ENCODE measurements at regions not wholly inside any gene's neighbourhood (a gene's known extent, or its start where the extent isn't known, plus 50 kb on each side); places are given as distances from the start of the nearest gene placed in this dataset.

DNA sequence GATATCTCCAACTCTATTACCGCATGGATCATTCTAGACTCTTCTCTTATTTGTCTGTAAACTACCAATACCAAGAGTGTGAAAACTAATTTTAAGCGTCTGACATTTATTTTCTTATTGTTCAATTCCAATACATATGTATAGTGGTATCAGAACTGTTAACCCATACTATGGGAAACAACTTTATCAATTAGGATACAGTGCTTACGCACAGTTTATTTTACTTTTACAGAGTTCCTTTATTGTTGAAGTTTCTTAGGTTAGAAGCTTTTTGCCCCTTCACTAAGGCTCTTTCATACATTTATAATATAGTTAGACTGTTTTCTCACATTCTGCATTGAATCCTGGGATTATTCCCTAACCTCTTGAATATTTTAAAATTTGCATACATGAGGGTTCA is 198.8 kb upstream of the RGPD4 start:
- no peak overlapping the region for H3K18ac ChIP-seq (ENCODE audit: low read length)
- no peak for DNase-seq

DNA sequence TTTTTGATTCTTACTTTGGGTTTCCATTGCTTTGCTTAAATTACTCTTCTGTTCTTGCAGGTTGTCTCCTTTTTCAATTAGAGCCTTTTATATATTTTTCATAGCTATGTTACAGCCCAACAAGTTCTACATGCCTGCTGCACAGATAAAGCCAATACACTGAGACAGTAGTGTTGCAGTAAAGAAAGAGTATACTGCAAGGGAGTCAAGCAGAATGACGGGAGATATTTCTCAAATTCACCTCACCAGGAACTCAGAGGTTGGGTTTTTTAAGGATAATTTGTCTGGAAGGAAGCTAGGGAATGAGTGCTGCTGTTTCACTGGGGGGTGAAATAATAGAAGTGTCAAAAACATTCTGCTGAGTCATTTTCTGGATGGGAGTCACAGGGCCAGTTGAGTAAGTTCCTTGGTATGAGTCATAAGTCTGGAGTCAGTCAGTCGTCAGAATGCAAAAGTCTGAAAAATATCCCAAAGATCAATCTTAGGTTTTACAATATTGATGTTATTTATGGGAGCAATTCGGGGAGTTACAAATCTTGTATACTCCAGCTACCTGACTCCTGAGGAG is 193.0 kb upstream of the RGPD4 start:
- no peak overlapping the region for H3K4ac ChIP-seq (ENCODE audit: low read depth, low read length)
- no peaks in the 10 kb centered on the region for H3K79me1 ChIP-seq (ENCODE audit: low read length)
- H2BK120ac ChIP-seq (ENCODE audit: insufficient read depth, low read length, poor library complexity), result no peak overlapping the region
- no peak overlapping the region for H2AK5ac ChIP-seq (ENCODE audit: low read length)
- no peaks in the 10 kb centered on the region for H3K79me2 ChIP-seq (ENCODE audit: control insufficient read depth, insufficient read depth, low read length, poor library complexity)
- H3K36me3 ChIP-seq (ENCODE audit: control insufficient read depth in 1 of 2, insufficient read depth in 2 of 2, low read length in 2 of 2), result no peaks in the 10 kb centered on the region
- no peak overlapping the region for H4K91ac ChIP-seq (ENCODE audit: low read depth, low read length)
- no peaks in the 10 kb centered on the region for H3K4me1 ChIP-seq (ENCODE audit: control insufficient read depth in 1 of 2, insufficient read depth in 2 of 2, low read length in 2 of 2)
- no peak overlapping the region for H4K12ac ChIP-seq (ENCODE audit: low read depth, low read length)
- WGBS (ENCODE audit: extremely low coverage, insufficient coverage, insufficient read length), result no CpG with 5 or more reads among the region's 3 CpGs
- H2BK5ac ChIP-seq (ENCODE audit: low read depth, low read length, poor library complexity), result no peak overlapping the region
- no peak overlapping the region for H3K4me3 ChIP-seq (ENCODE audit: low read depth, low read length)
- no peak overlapping the region for H3K9ac ChIP-seq (ENCODE audit: low read length)
- H3K27ac ChIP-seq (ENCODE audit: low read depth, low read length), result peak overlapping the region; percentile 25
- no peaks in the 10 kb centered on the region for H3K27me3 ChIP-seq (ENCODE audit: insufficient read depth, low read length)
- peak; percentile 11 to 63 for DNase-seq
- H3K9me3 ChIP-seq (ENCODE audit: insufficient read depth, low read depth, low read length), result no peaks in the 10 kb centered on the region
- H3K18ac ChIP-seq (ENCODE audit: low read length), result no peak overlapping the region
- no peak overlapping the region for H3K4me2 ChIP-seq (ENCODE audit: low read length)
- no peak overlapping the region for H2AFZ ChIP-seq (ENCODE audit: insufficient read depth, low read length, poor library complexity)
- no peak overlapping the region for H2BK12ac ChIP-seq (ENCODE audit: low read length)
- H3K23ac ChIP-seq (ENCODE audit: low read length), result no peak overlapping the region
- H4K8ac ChIP-seq (ENCODE audit: low read depth, low read length), result no peak overlapping the region
- no peak overlapping the region for H3K14ac ChIP-seq (ENCODE audit: low read length)

More for the DNA sequence above, 198.8 kb upstream of the RGPD4 start:
- Histone ChIP-seq H2AFZ (ENCODE audit: insufficient read depth, low read length, poor library complexity) (no peak overlapping the region), H3K9ac (ENCODE audit: low read length) (no peak overlapping the region), H4K8ac (ENCODE audit: low read depth, low read length) (no peak overlapping the region), H3K4me1 (ENCODE audit: control insufficient read depth in 1 of 2, insufficient read depth in 2 of 2, low read length in 2 of 2) (no peaks in the 10 kb centered on the region), H3K14ac (ENCODE audit: low read length) (no peak overlapping the region), H3K4me2 (ENCODE audit: low read length) (no peak overlapping the region), H4K91ac (ENCODE audit: low read depth, low read length) (no peak overlapping the region), H3K23ac (ENCODE audit: low read length) (no peak overlapping the region), H2AK5ac (ENCODE audit: low read length) (no peak overlapping the region), H2BK120ac (ENCODE audit: insufficient read depth, low read length, poor library complexity) (no peak overlapping the region), H2BK12ac (ENCODE audit: low read length) (no peak overlapping the region), H3K4ac (ENCODE audit: low read depth, low read length) (no peak overlapping the region), H3K27me3 (ENCODE audit: insufficient read depth, low read length) (no peaks in the 10 kb centered on the region), H2BK5ac (ENCODE audit: low read depth, low read length, poor library complexity) (no peak overlapping the region), H3K27ac (ENCODE audit: low read depth, low read length) (no peak overlapping the region), H4K12ac (ENCODE audit: low read depth, low read length) (no peak overlapping the region), H3K36me3 (ENCODE audit: control insufficient read depth in 1 of 2, insufficient read depth in 2 of 2, low read length in 2 of 2) (no peaks in the 10 kb centered on the region), H3K79me1 (ENCODE audit: low read length) (no peaks in the 10 kb centered on the region), H3K9me3 (ENCODE audit: insufficient read depth, low read depth, low read length) (no peaks in the 10 kb centered on the region), H3K79me2 (ENCODE audit: control insufficient read depth, insufficient read depth, low read length, poor library complexity) (no peaks in the 10 kb centered on the region), H3K4me3 (ENCODE audit: low read depth, low read length) (no peak overlapping the region)
- no CpG with 5 or more reads among the region's 3 CpGs for WGBS (ENCODE audit: extremely low coverage, insufficient coverage, insufficient read length)

DNA sequence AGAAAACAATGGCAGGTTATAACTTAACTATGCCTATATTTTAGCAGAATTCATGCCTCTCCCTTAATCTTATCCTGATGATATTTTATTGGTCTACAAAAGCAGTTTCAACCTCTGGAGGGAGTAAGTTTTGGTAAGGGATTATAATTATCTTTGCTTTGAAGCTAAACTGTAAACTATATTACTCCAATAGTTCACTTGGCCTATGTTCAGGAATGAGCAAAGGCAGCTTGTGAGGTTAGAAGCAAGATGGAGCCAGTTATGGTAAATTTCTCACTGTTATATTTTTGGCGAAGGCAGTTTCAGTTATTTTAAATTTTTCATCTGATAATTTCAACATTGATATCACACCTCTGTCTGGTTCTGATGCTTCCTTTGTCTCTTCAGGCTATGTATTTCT is 192.5 kb upstream of the RGPD4 start:
- no peaks in the 10 kb centered on the region for H3K79me2 ChIP-seq (ENCODE audit: control insufficient read depth, insufficient read depth, low read length, poor library complexity)
- H3K4me2 ChIP-seq (ENCODE audit: low read length), result no peak overlapping the region
- H3K4me1 ChIP-seq (ENCODE audit: control insufficient read depth in 1 of 2, insufficient read depth in 2 of 2, low read length in 2 of 2), result no peaks in the 10 kb centered on the region
- no CpG with 5 or more reads among the region's 1 CpG for WGBS (ENCODE audit: extremely low coverage, insufficient coverage, insufficient read length)
- no peak overlapping the region for H4K91ac ChIP-seq (ENCODE audit: low read depth, low read length)
- H4K12ac ChIP-seq (ENCODE audit: low read depth, low read length), result no peak overlapping the region
- no peak overlapping the region for H3K14ac ChIP-seq (ENCODE audit: low read length)
- H3K18ac ChIP-seq (ENCODE audit: low read length), result no peak overlapping the region
- no peak overlapping the region for H4K8ac ChIP-seq (ENCODE audit: low read depth, low read length)
- no peak overlapping the region for H3K4ac ChIP-seq (ENCODE audit: low read depth, low read length)
- H2AK5ac ChIP-seq (ENCODE audit: low read length), result no peak overlapping the region
- no peak overlapping the region for H2BK120ac ChIP-seq (ENCODE audit: insufficient read depth, low read length, poor library complexity)
- H3K27me3 ChIP-seq (ENCODE audit: insufficient read depth, low read length), result no peaks in the 10 kb centered on the region
- no peak overlapping the region for H2BK5ac ChIP-seq (ENCODE audit: low read depth, low read length, poor library complexity)
- no peak overlapping the region for H3K9ac ChIP-seq (ENCODE audit: low read length)
- no peaks in the 10 kb centered on the region for H3K79me1 ChIP-seq (ENCODE audit: low read length)
- no peak overlapping the region for H2AFZ ChIP-seq (ENCODE audit: insufficient read depth, low read length, poor library complexity)
- H3K27ac ChIP-seq (ENCODE audit: low read depth, low read length), result no peak overlapping the region
- no peak for DNase-seq
- H2BK12ac ChIP-seq (ENCODE audit: low read length), result no peak overlapping the region
- H3K23ac ChIP-seq (ENCODE audit: low read length), result no peak overlapping the region
- no peak overlapping the region for H3K4me3 ChIP-seq (ENCODE audit: low read depth, low read length)
- no peaks in the 10 kb centered on the region for H3K36me3 ChIP-seq (ENCODE audit: control insufficient read depth in 1 of 2, insufficient read depth in 2 of 2, low read length in 2 of 2)
- H3K9me3 ChIP-seq (ENCODE audit: insufficient read depth, low read depth, low read length), result no peaks in the 10 kb centered on the region

DNA sequence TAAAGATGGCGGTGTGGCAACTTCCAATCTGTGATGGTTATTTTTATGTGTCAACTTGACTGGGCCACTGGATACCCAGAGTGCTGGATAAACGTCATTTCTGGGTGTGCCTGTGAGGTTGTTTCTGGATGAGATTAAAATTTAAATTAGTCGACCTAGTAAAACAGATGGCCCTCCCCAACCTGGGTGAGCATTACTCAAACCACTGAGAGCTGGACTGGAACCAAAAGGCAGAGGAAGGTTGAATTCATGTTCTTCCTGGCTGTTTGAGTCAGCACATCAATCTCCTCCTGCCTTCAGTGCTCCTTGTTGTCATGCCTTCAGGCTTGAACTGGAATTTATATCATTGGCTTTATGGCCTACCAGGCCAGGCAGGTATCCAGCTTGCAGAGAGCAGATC is 190.8 kb upstream of the RGPD4 start:
- Histone ChIP-seq H2AFZ (ENCODE audit: insufficient read depth, low read length, poor library complexity) (no peak overlapping the region), H4K91ac (ENCODE audit: low read depth, low read length) (no peak overlapping the region), H3K79me1 (ENCODE audit: low read length) (no peaks in the 10 kb centered on the region), H4K8ac (ENCODE audit: low read depth, low read length) (no peak overlapping the region), H3K9me3 (ENCODE audit: insufficient read depth, low read depth, low read length) (no peaks in the 10 kb centered on the region), H3K4me3 (ENCODE audit: low read depth, low read length) (no peak overlapping the region), H3K4me1 (ENCODE audit: control insufficient read depth in 1 of 2, insufficient read depth in 2 of 2, low read length in 2 of 2) (no peaks in the 10 kb centered on the region), H4K12ac (ENCODE audit: low read depth, low read length) (no peak overlapping the region), H3K4ac (ENCODE audit: low read depth, low read length) (no peak overlapping the region), H2BK120ac (ENCODE audit: insufficient read depth, low read length, poor library complexity) (no peak overlapping the region), H3K4me2 (ENCODE audit: low read length) (no peak overlapping the region), H3K27me3 (ENCODE audit: insufficient read depth, low read length) (no peaks in the 10 kb centered on the region), H3K14ac (ENCODE audit: low read length) (no peak overlapping the region), H3K27ac (ENCODE audit: low read depth, low read length) (no peak overlapping the region), H2BK5ac (ENCODE audit: low read depth, low read length, poor library complexity) (no peak overlapping the region), H3K9ac (ENCODE audit: low read length) (no peak overlapping the region), H3K36me3 (ENCODE audit: control insufficient read depth in 1 of 2, insufficient read depth in 2 of 2, low read length in 2 of 2) (no peaks in the 10 kb centered on the region), H2BK12ac (ENCODE audit: low read length) (no peak overlapping the region), H3K23ac (ENCODE audit: low read length) (no peak overlapping the region), H2AK5ac (ENCODE audit: low read length) (no peak overlapping the region), H3K18ac (ENCODE audit: low read length) (no peak overlapping the region), H3K79me2 (ENCODE audit: control insufficient read depth, insufficient read depth, low read length, poor library complexity) (no peaks in the 10 kb centered on the region)
- no CpG with 5 or more reads among the region's 3 CpGs for WGBS (ENCODE audit: extremely low coverage, insufficient coverage, insufficient read length)
- no peak for DNase-seq

Measured in trophoblast cell (in vitro differentiated cells and primary cell).